Panc1 (cell line): ENCODE measurements at regions not wholly inside any gene's neighbourhood (a gene's known extent, or its start where the extent isn't known, plus 50 kb on each side); places are given as distances from the start of the nearest gene placed in this dataset.

Experiments
- ATAC-seq: fragments of 200-7000 bp; cut with Tn5 transposase; 2 replicates; pipeline ENCODE4 v1.9.1; 2020; ENCODE audit warnings: mild to moderate bottlenecking, moderate library complexity
- BruUV-seq: library from RNA; stranded (reverse); fragments of 400-500 nt; replicated peaks from 2 replicates; lab custom pipeline; 2021; lab: Mats Ljungman, UMichigan
- CTCF ChIA-PET: fragments of 300-600 bp; sonication (Branson Sonifier 250); formaldehyde crosslinking; loops from one replicate; lab custom pipeline; 2022; ENCODE audit warnings: antibody characterized with exemption; lab: Charles Lee
- POLR2A ChIA-PET: fragments of 300-600 bp; sonication (Branson Sonifier 250); formaldehyde crosslinking; loops from one replicate; lab custom pipeline; 2022; ENCODE audit warnings: antibody characterized with exemption; lab: Charles Lee
- DNase-seq: peaks from one replicate; pipeline ENCODE4 v3.0.0-alpha.2; 2010; ENCODE audit warnings: low read depth, low spot score
- H3K27ac ChIP-seq: 2 replicates; pipeline ENCODE4 v1.5.1; 2011; ENCODE audit warnings: mild to moderate bottlenecking, low read length, inconsistent platforms
- H3K27me3 ChIP-seq: fragments of 200-500 bp; sonication (Bioruptor generic); 2 replicates; pipeline ENCODE4 v1.6.0; 2014; ENCODE audit warnings: low read length, inconsistent platforms; ENCODE audit not compliant: control insufficient read depth, insufficient read depth
- H3K36me3 ChIP-seq: fragments of 200-500 bp; sonication (Bioruptor generic); 2 replicates; pipeline ENCODE4 v1.5.1; 2014; ENCODE audit warnings: inconsistent platforms, mild to moderate bottlenecking, low read length, moderate library complexity; ENCODE audit not compliant: control insufficient read depth, insufficient read depth
- H3K4me1 ChIP-seq: 2 replicates; pipeline ENCODE4 v1.5.1; 2011; ENCODE audit warnings: inconsistent platforms, mild to moderate bottlenecking, low read length, moderate library complexity; ENCODE audit not compliant: control insufficient read depth, insufficient read depth
- H3K4me3 ChIP-seq, 2 experiments: 2 replicates each; pipeline ENCODE4 v1.5.1; 2011 to 2012; ENCODE audit warnings: low read depth in 2 of 2, low read length in 2 of 2, mild to moderate bottlenecking in 2 of 2, inconsistent platforms in 1 of 2, moderate library complexity in 1 of 2
- H3K9me3 ChIP-seq: fragments of 200-500 bp; sonication (Bioruptor generic); 2 replicates; pipeline ENCODE4 v1.5.1; 2014; ENCODE audit warnings: low read depth, mild to moderate bottlenecking, inconsistent platforms, low read length, moderate library complexity; ENCODE audit not compliant: control insufficient read depth, insufficient read depth
- POLR2AphosphoS5 ChIP-seq: IDR thresholded peaks from 2 replicates; pipeline ENCODE4 v1.6.1; 2012; ENCODE audit warnings: mild to moderate bottlenecking, low read depth, low read length, moderate library complexity
- REST ChIP-seq, 2 experiments: IDR thresholded peaks; 2 replicates each; pipeline ENCODE4 v1.6.1; 2011 to 2012; ENCODE audit warnings: low read depth in 2 of 2, control low read depth in 1 of 2, low read length in 1 of 2, mild to moderate bottlenecking in 1 of 2, moderate library complexity in 1 of 2; ENCODE audit not compliant: insufficient read depth in 1 of 2
- SIN3A ChIP-seq: IDR thresholded peaks from 2 replicates; pipeline ENCODE4 v1.6.1; 2012; ENCODE audit warnings: low read depth, mild to moderate bottlenecking, low read length, moderate library complexity, borderline replicate concordance; ENCODE audit not compliant: insufficient read depth
- TCF7L2 ChIP-seq: IDR thresholded peaks from 2 replicates; pipeline ENCODE4 v1.6.1; 2011; ENCODE audit warnings: mild to moderate bottlenecking, low read depth, low read length, inconsistent platforms
- in situ Hi-C: cut with HindIII; loops from 2 replicates; pipeline ENCODE4 v1.10.0; 2016; ENCODE audit warnings: low sequenced_read_pairs, low pct_unique_long_range_greater_than_20kb
- intact Hi-C: fragments of 100-400 bp; cut with micrococcal nuclease; formaldehyde crosslinking; loops from one replicate; pipeline ENCODE4 v1.10.0; 2022; ENCODE audit not compliant: unreplicated experiment
- TF ChIP-seq, protein P1 (sequence below): fragments of 450-650 bp; IDR thresholded peaks from 2 replicates; pipeline ENCODE4 v1.5.1; 2017; ENCODE audit warnings: mild to moderate bottlenecking

DNA sequence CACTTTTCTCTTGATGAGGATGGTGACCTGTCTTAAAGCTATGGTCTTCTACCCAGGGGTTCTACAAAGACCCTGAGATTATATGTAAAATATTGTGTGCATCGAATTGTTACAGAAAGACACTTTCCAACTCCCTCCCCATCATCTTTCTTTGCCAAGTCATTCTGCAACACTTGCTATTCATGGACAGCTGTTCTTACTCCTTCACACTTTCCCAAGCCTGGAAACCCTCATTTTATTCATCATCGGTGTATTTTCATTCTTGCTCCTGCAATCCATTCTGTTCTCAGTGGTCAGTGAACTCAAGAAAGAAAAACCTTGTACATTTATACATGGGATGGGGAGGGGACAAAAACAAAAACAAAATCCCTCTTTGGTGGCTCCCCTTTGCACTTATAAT lies 90.5 kb upstream of the STXBP6 start:
- H3K4me1 ChIP-seq: no peaks in the 10 kb centered on the region
- no peak overlapping the region for H3K27ac ChIP-seq
- H3K9me3 ChIP-seq: no peaks in the 10 kb centered on the region
- H3K36me3 ChIP-seq: no peaks in the 10 kb centered on the region
- no peak for DNase-seq
- ATAC-seq: no peak
- ChIA-PET CTCF (no interaction called here), POLR2A (no interaction called here)
- TF ChIP-seq, protein P1, sequence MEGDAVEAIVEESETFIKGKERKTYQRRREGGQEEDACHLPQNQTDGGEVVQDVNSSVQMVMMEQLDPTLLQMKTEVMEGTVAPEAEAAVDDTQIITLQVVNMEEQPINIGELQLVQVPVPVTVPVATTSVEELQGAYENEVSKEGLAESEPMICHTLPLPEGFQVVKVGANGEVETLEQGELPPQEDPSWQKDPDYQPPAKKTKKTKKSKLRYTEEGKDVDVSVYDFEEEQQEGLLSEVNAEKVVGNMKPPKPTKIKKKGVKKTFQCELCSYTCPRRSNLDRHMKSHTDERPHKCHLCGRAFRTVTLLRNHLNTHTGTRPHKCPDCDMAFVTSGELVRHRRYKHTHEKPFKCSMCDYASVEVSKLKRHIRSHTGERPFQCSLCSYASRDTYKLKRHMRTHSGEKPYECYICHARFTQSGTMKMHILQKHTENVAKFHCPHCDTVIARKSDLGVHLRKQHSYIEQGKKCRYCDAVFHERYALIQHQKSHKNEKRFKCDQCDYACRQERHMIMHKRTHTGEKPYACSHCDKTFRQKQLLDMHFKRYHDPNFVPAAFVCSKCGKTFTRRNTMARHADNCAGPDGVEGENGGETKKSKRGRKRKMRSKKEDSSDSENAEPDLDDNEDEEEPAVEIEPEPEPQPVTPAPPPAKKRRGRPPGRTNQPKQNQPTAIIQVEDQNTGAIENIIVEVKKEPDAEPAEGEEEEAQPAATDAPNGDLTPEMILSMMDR: no peak
- TF ChIP-seq POLR2AphosphoS5 (no peak), REST (IDR thresholded peaks at IDR 0.05; ENCODE audit: insufficient read depth in 1 of 2, low read depth in 2 of 2, low read length in 1 of 2) (no peak), SIN3A (no peak), TCF7L2 (no peak)
- H3K4me3 ChIP-seq: no peak overlapping the region
- in situ Hi-C loops (no loop called here), intact Hi-C loops (no loop called here)
- no peaks in the 10 kb centered on the region for H3K27me3 ChIP-seq
- no TSS peak for BruUV-seq

GRCh38 chr14:25136811-25137210 lies 86.9 kb upstream of the STXBP6 start:
- DNase-seq (no peak), ATAC-seq (no peak)
- H3K4me1 ChIP-seq: no peaks in the 10 kb centered on the region
- CTCF ChIA-PET: no interaction called here
- H3K4me3 ChIP-seq: no peak overlapping the region
- no peak overlapping the region for H3K27ac ChIP-seq
- intact Hi-C loops: no loop called here
- no peaks in the 10 kb centered on the region for H3K27me3 ChIP-seq
- TF ChIP-seq, protein P1: no peak
- TF ChIP-seq TCF7L2 (no peak), REST (IDR thresholded peaks at IDR 0.05; ENCODE audit: insufficient read depth in 1 of 2, low read depth in 2 of 2, low read length in 1 of 2) (no peak), POLR2AphosphoS5 (no peak), SIN3A (no peak)
- in situ Hi-C loops: no loop called here
- no peaks in the 10 kb centered on the region for H3K9me3 ChIP-seq
- POLR2A ChIA-PET: no interaction called here
- no peaks in the 10 kb centered on the region for H3K36me3 ChIP-seq
- BruUV-seq: no TSS peak
